HG02852 (cell line): ENCODE measurements at regions not wholly inside any gene's neighbourhood (a gene's known extent, or its start where the extent isn't known, plus 50 kb on each side); places are given as distances from the start of the nearest gene placed in this dataset.
"Not testable (repeated sequence)": the region's sequence is repeated elsewhere in the genome, so short reads cannot be mapped to it uniquely, and the experiment has no call there.

Experiments used
- ATAC-seq: cut with Tn5 transposase; IDR thresholded peaks from one replicate; pipeline ENCODE4 v1.9.1; 2021; ENCODE audit warnings: mild to moderate bottlenecking, moderate library complexity; ENCODE audit not compliant: unreplicated experiment

DNA sequence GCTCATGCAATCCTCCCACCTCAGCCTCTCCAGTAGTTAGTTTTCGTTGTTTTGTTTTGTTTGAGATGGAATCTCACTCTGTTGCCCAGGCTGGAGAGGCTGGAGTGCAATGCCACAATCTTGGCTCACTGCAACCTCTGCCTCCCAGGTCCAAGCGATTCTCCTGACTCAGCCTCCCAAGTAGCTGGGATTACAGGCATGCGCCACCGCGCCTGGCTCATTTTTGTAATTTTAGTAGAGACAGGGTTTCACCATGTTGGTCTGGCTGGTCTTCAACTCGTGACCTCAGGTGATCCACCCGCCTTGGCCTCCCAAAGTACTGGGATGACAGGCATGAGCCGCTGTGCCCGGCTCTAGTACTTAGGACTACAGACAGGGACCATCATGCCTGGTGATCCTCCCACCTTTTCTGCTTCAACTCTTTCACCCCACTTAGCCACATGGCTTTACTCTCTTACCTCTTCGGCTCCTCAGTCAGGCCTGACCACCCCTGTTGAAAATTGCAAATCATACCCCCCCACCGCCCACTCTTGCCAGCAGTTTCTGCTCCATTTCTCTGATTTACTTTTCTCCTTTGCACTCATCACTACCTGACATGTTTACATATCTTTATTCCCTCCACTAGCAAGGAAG is 157.1 kb upstream of the GRK3 start:
- ATAC-seq, result no peak

DNA sequence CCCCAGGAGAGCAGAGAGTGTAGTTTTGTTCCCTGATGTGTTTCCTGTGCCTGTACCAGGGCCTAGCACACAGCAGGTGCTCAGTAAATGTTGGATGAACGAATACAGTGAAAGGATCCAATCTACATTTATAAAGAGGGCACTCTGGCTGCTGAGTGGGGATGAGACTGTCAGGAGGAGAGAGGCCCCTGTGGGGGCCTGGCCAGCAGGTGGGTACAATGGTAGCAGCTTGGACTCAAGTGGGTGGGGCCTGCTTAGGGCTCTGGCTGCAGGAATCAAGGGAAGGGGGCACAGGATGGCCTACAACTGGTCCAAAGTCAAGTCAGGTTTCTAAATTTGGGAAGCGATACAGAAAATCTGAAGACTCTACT is 156.6 kb upstream of the GRK3 start:
- no peak for ATAC-seq

DNA sequence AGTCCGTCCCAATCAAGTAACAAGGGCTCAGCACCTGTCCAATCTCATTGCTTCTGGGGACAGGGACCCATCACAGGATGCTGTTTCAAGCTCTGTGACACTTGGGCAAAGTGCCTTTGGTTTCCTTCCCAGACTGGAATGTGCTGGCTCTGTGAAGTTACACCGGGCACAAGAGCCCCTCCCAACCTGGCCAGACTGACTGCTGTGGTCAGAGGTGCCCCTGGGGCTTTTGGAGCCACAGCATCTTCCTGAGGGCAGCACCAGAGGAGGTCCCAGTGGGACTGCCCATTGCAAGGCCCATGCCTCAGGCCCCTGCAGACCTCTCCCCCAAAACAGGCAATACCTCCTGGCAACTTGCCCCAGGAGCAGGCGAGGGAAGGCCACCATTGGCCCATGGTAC is 155.2 kb upstream of the GRK3 start:
- ATAC-seq, result no peak

GRCh38 chr22:25410849-25411248 is 153.6 kb upstream of the GRK3 start:
- no peak for ATAC-seq

- no peak for ATAC-seq
Measured at GRCh38 chr22:25413620-25414019, 150.9 kb upstream of the GRK3 start.

GRCh38 chr22:25415731-25416130 is 148.7 kb upstream of the GRK3 start:
- ATAC-seq, result not testable (repeated sequence)

GRCh38 chr22:25417826-25418225 is 146.6 kb upstream of the GRK3 start:
- ATAC-seq, result not testable (repeated sequence)

DNA sequence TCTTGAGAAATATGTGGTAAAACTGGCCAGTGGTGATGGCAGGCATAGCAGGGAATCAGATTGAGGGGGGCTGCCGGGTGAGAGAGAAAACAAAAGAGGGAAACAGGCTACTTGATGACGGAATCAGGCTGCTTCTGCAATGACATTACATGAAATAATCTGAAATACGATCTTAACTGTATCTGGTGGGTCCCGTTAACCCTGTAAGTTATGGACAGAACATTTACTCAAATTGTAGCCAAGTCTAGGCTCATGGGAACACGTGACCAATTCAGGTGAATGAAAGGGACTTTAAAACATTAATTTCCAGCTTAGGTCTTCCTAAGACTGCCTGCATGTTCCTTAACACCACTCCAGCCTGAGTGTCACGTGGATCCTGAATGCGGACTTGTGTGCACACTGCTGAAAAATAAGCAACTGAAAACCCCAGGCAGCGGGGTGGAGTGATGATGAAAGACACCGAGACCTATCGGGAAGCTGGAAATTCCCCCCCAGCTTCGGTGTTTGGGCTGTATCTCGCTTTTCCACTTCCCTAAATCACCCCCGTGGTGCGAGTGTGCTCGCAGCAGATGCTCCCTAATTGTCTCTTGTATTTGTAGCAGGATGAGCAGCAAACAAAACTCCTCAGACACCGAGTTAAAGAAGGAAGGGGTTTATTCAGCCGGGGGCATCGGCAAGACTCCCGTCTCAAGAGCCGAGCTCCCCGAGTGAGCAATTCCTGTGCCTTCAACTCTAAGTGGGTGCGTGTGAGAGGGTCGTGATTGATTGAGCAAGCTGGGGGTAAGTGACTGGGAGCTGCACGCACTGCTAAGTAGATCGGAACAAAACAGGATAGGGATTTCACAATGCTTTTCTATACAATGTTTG is 145.0 kb upstream of the GRK3 start:
- ATAC-seq, result no peak

- not testable (repeated sequence) for ATAC-seq
Measured at GRCh38 chr22:25420114-25420441, 144.4 kb upstream of the GRK3 start.

DNA sequence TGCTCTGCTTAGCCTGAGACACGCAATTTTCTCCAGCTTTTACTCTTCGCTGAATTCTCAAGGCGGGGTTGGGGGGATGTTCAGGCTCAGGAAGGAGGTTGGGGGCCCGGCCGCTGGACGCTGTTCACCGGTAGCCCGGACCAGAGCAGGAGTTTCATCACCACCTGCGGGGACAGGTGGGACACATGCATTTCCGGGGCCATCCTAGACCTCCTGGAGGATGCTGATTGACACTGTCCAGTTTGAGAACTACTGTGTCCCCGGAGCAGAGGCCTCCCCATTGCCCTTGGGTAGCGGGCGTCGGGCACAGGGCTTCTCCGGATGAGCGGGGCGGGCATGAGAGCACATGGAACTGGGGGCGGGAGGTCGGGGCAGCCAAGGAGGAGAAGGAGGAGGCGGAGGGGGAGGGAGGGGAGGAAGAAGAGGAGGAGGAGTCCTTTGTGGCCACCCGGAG is 144.0 kb upstream of the GRK3 start:
- no peak for ATAC-seq

DNA sequence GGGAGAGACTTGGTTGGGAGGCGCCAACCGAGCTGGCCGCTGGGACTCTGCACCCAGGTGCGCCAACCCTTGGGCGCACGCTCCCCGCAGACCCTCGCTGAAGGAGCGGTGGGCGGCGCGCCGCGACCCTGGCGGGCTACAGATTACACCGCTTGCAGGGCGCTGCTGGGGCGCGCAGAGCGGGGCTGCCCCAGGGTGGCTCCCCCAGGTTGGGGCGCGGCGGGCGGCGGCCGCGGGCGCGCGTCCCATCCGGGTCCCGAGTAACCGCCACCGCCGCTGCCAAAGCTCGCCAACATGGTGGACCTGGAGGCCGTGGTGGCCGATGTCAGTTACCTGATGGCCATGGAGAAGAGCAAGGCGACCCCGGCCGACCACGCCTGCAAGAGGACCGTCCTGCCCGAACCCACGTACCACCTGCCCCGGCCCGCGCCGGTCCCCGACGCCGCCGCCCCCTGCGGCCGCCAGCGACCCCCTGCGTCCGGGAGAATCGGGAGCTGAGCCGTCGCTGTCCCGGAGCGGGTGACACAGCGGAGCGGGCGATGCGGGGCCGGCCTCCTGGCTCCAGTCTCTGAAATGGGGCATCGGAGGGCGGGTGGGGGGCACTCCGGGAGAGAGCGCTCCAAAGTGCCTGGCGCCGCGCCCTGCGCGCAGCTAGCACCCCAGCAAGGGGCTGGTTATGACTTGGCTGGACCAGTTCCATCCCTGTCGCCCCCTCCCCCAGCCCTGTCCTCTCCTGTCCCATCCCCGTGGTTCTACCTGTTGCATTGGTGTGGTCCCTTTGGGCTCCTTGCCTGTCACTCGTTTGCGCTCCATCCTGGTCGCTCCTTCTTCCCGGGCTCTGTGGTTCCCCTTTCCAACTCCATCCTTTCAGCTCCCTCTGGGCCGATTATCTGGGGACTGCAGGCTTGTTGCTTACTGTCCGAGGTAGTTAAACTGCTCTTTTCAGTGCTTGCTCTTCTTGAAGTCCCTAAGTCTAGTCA is 143.3 kb upstream of the GRK3 start:
- no peak for ATAC-seq

- not testable (repeated sequence) for ATAC-seq
Measured at GRCh38 chr22:25426530-25427308, 137.8 kb upstream of the GRK3 start.

DNA sequence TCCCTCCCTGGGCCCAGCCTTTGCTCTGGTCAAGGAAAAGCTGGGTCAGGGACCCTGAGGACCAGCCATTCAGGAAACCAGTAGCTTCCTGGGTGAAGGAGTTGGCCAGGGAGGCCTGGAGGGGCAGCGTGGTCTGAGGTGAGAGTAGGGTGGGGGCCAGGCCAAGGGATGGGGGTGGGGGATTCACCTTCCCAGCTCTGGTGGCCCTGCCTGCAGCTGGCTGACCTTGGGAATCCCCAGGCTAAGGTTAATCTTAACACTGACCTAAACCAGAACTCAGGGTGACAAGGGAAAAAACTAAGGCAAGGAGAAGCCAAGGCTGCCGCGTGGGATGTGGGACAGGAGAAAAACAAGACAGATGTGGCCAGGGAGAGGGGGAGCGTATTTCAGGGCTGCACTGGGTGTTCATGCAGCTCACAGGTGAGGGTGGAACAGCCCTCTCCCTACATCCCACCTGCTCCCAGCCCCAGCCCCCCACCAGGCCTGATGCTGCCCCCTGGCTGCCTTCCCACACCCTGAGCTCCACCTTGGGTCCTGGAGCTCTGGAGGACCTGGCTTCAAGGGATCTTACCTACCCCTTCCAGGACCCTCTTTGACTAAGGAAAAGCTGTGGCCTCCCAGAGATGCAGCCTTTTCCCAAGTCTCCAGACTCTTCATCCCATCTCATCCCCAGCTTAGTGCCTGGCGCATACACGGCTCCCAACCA is 132.7 kb upstream of the GRK3 start:
- not testable (repeated sequence) for ATAC-seq

GRCh38 chr22:25433381-25433970 is 131.0 kb upstream of the GRK3 start:
- ATAC-seq, result not testable (repeated sequence)

- ATAC-seq, result no peak
Measured at GRCh38 chr22:25437414-25438160, 126.9 kb upstream of the GRK3 start.

- no peak for ATAC-seq
Measured at GRCh38 chr22:25447067-25447685, 117.3 kb upstream of the GRK3 start.

- ATAC-seq, result peak; percentile 80
Measured at GRCh38 chr22:25447686-25448434, 116.6 kb upstream of the GRK3 start.
